ENCODE measurements at regions not wholly inside any gene's neighbourhood (a gene's known extent, or its start where the extent isn't known, plus 50 kb on each side); places are given as distances from the start of the nearest gene placed in this dataset.

DNA sequence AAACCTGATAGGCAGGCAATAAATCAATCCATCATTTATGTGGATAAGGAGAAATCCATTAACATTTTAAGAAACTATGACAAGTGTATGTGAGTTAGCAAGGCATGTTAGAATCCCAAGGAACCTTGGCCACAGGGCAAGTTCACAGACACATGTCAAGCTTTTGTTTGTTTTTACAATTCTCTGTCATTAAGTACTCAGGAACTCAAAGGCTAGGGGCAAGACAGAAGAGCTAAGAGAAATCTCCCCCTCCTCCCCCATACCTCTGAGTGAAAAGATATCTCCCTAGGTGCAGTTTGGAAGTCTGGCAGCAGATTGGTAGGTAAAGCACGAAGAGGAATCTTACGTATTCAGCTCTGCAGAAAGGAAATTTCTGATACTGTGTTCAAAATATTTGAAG lies 348.1 kb downstream of the IRS1 start:
- TF ChIP-seq, protein P1, sequence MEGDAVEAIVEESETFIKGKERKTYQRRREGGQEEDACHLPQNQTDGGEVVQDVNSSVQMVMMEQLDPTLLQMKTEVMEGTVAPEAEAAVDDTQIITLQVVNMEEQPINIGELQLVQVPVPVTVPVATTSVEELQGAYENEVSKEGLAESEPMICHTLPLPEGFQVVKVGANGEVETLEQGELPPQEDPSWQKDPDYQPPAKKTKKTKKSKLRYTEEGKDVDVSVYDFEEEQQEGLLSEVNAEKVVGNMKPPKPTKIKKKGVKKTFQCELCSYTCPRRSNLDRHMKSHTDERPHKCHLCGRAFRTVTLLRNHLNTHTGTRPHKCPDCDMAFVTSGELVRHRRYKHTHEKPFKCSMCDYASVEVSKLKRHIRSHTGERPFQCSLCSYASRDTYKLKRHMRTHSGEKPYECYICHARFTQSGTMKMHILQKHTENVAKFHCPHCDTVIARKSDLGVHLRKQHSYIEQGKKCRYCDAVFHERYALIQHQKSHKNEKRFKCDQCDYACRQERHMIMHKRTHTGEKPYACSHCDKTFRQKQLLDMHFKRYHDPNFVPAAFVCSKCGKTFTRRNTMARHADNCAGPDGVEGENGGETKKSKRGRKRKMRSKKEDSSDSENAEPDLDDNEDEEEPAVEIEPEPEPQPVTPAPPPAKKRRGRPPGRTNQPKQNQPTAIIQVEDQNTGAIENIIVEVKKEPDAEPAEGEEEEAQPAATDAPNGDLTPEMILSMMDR (IDR thresholded peaks at IDR 0.05; ENCODE audit: extremely low read depth, insufficient read depth, missing control alignments) = no peak
- in situ Hi-C loops (cut with MboI; ENCODE audit: low pct_unique_long_range_greater_than_20kb, low sequenced_read_pairs, unreplicated experiment) = no loop called here
- no peak for DNase-seq (ENCODE audit: low spot score)

DNA sequence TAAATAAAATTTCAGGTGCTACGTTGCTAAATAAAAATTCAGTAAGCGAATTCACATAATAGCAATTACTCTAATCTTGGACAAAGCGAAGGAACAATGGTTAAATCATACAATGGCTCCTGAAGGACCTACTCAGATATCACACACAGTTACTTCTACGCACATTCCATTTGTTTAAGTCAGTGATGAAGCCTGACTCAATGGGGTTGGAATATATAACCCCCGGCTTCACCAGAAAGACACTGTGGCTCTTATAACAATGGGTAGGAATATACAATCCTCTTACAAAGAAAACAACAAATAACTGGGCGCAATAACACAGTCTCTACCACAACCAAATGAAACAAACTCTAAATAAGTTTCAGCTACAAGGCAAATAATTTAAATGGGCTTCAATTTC lies 349.5 kb downstream of the IRS1 start:
- DNase-seq (ENCODE audit: low spot score) = no peak
- in situ Hi-C loops (cut with MboI; ENCODE audit: low pct_unique_long_range_greater_than_20kb, low sequenced_read_pairs, unreplicated experiment) = no loop called here
- TF ChIP-seq, protein P1 (IDR thresholded peaks at IDR 0.05; ENCODE audit: extremely low read depth, insufficient read depth, missing control alignments) = no peak

DNA sequence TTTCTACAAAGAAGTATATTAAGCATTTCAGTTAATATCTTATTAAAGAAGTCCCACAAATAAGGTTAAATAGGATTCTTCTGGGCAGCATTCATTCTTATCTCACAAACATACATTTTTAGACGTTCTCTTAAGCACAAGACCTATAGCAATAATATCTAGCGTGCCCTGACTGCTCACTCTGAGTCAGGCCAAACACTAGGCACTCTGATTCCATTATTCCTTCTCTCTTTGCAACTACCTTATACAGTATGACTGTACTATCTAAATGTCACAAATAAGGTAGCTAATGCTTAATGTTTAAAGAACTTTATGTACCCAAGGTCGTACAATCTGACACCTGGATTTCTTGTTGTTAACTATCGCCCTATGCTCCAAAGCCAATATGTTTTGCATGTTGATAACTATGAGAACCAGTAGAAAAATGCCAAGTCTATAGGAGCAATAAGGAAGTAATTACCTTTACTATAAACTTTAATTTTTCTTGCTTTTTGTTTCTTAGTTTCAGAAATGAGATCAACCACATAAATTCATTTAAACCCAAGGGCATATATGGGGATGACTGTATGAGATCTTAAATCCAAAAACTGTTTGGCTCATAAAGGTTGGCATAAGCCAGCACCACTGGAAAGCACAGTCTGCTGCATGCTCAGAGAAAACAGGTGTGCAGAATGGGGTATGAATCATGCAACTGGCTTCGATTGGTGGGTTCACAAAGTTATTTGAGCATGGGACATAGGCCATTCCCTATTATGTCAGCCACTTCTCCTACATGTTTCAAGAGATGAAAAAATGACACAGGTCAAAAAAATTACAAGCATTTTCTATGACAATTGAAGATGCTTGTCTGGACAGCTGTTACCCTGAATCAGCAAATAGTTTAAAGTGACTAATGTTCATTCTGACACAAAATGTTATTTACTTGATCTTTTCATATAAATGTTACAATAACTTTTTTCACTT lies 352.0 kb downstream of the IRS1 start:
- TF ChIP-seq, protein P1 (IDR thresholded peaks at IDR 0.05; ENCODE audit: extremely low read depth, insufficient read depth, missing control alignments) = no peak
- DNase-seq (ENCODE audit: low spot score) = no peak
- in situ Hi-C loops (cut with MboI; ENCODE audit: low pct_unique_long_range_greater_than_20kb, low sequenced_read_pairs, unreplicated experiment) = no loop called here

DNA sequence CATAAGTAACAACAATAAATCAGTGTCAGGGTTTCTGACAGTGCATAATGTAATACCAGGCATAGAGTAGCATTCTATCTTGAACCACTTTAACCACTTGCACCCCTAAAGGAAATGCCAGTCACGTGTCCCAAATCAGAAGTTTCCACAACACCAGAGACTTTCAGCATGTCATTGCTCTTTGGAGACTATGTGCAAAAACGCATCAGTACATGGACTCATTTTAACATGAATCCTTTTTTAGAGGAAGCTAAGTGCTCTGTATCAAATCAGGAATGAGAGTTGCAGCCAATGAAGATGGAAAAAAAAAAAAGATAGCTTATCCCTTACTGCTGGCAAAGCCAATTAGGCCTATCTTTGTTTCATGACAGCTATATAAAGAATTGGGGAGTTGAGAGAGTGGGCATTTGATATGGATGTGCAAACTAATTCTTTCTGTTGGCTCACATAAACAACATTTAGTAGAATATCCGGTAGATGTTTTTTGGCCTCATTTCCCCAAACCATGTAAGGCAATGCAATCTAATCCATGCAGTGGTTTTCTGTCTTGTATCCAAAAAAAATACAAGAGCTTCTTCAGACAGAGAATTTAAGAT lies 353.1 kb downstream of the IRS1 start:
- TF ChIP-seq, protein P1 (IDR thresholded peaks at IDR 0.05; ENCODE audit: extremely low read depth, insufficient read depth, missing control alignments) = no peak
- DNase-seq (ENCODE audit: low spot score) = no peak
- in situ Hi-C loops (cut with MboI; ENCODE audit: low pct_unique_long_range_greater_than_20kb, low sequenced_read_pairs, unreplicated experiment) = no loop called here

DNA sequence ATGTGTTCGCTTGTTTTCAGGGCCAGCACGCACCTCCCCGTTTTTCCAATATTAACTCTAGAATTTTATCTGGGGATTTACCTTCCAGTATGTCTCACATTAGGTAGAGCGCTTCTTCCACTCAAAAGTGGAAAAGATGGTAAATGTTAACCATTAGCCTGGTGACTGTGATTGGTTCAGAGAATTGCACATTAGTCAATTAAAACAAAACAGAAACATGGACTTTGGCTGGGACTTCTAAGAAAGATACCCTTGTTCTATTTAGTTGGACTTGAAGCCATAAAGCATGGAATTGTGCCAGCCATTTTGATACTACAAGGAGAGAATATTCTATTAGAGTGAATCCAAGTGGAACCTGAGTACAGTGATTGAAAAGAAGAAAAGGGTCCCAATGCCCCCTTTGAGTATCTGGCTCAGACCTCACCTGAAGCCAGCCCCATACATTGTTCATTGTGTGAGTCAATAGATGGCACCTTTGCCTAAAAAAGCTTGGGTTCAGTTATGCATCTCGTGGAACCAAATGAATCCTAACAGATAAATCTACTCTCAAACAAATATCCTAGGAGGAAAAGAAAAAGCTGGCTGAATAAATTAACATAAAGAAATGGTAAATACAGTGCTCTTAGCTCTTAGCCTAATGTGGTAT lies 354.3 kb downstream of the IRS1 start:
- DNase-seq (ENCODE audit: low spot score) = no peak
- TF ChIP-seq, protein P1 (IDR thresholded peaks at IDR 0.05; ENCODE audit: extremely low read depth, insufficient read depth, missing control alignments) = peak; percentile 2
- in situ Hi-C loops (cut with MboI; ENCODE audit: low pct_unique_long_range_greater_than_20kb, low sequenced_read_pairs, unreplicated experiment) = no loop called here

DNA sequence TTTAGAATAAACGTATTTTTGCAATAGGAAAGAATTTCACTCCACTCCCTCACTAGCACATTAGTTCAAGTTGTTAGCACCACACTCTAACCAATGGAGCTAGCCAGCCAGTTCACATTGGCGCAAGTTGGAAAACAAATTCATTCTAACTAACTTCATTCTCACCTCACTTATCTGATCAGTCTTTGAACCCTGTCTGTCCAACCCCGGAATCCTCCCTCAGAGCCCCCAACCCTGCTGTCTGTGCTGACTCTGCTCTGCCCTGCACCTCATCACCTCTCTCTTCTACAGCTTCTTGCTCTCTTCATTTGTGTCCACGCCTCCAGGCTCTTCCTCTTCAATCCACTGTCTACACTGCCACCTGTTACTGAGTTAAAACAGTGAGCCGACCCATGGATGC lies 356.5 kb downstream of the IRS1 start:
- DNase-seq (ENCODE audit: low spot score) = no peak
- in situ Hi-C loops (cut with MboI; ENCODE audit: low pct_unique_long_range_greater_than_20kb, low sequenced_read_pairs, unreplicated experiment) = no loop called here
- TF ChIP-seq, protein P1 (IDR thresholded peaks at IDR 0.05; ENCODE audit: extremely low read depth, insufficient read depth, missing control alignments) = no peak
